A673 (cell line): ENCODE measurements at regions not wholly inside any gene's neighbourhood (a gene's known extent, or its start where the extent isn't known, plus 50 kb on each side); places are given as distances from the start of the nearest gene placed in this dataset.

Experiments used
- CTCF ChIP-seq: fragments of 300-800, 200-600 bp; sonication (generic); conservative IDR thresholded peaks from 2 replicates; pipeline ENCODE4 v1.5.1; 2017; ENCODE audit warnings: low read depth, mild to moderate bottlenecking, antibody characterized with exemption, low read length, moderate library complexity, mixed read lengths
- EZH2 ChIP-seq: fragments of 200-600 bp; sonication (generic); IDR thresholded peaks from 2 replicates; pipeline ENCODE4 v1.6.1; 2017; ENCODE audit warnings: borderline replicate concordance, low read depth, mild to moderate bottlenecking, mixed read lengths, antibody characterized with exemption, low read length; ENCODE audit not compliant: poor library complexity, severe bottlenecking

DNA sequence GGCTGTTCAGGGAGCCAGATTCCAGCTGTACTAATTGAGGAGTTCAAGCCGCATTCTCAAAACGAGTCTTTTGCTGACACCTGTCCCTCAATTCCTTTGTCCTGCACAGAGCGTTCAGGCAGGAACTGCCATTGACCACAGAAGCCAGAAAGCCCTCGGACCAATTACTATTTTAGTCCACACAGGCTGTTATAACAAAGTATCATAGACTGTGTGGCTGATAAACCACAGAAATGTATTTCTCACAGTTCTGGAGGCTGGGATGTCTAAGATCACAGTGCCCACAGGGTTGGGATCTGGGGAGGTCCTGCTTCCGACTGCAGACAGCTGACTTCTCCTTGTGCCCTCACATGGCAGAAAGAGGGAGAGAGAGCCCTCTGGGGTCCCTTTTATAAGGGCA, 119.8 kb upstream of the ATP6AP2 start:
- TF ChIP-seq CTCF = no peak
- TF ChIP-seq EZH2 = no peak
